Kidney glomerular epithelial cell (primary cell): ENCODE measurements at regions not wholly inside any gene's neighbourhood (a gene's known extent, or its start where the extent isn't known, plus 50 kb on each side); places are given as distances from the start of the nearest gene placed in this dataset.
"Not testable (repeated sequence)": the region's sequence is repeated elsewhere in the genome, so short reads cannot be mapped to it uniquely, and the experiment has no call there.

Experiments used
- DNase-seq: peaks from one replicate; lab custom pipeline; 2025; lab: John Stamatoyannopoulos, UW

- DNase-seq = no peak
Observed at GRCh38 chr2:208608122-208608835, 201.7 kb downstream of the PTH2R start.

GRCh38 chr2:208609166-208609804 lies 202.7 kb downstream of the PTH2R start:
- DNase-seq = peak; percentile 58

GRCh38 chr2:208615675-208616074 lies 209.1 kb downstream of the PTH2R start:
- DNase-seq = not testable (repeated sequence)

GRCh38 chr2:208618220-208618619 lies 211.6 kb downstream of the PTH2R start:
- no peak for DNase-seq

- DNase-seq = no peak
Observed at GRCh38 chr2:208619993-208620392, 213.4 kb downstream of the PTH2R start.

- no peak for DNase-seq
Observed at GRCh38 chr2:208620487-208620978, 213.9 kb downstream of the PTH2R start.

GRCh38 chr2:208627110-208627884 lies 220.7 kb downstream of the PTH2R start:
- DNase-seq = no peak

- DNase-seq = no peak
Observed at GRCh38 chr2:208627916-208628315, 221.3 kb downstream of the PTH2R start.

- no peak for DNase-seq
Observed at GRCh38 chr2:208638059-208638458, 231.5 kb downstream of the PTH2R start.

GRCh38 chr2:208642125-208642779 lies 235.7 kb downstream of the PTH2R start:
- DNase-seq = no peak

- no peak for DNase-seq
Observed at GRCh38 chr2:208643145-208643544, 236.6 kb downstream of the PTH2R start.

- no peak for DNase-seq
Observed at GRCh38 chr2:208645226-208645625, 238.6 kb downstream of the PTH2R start.

GRCh38 chr2:208648368-208648767 lies 241.8 kb downstream of the PTH2R start:
- peak; percentile 25 for DNase-seq

GRCh38 chr2:208653383-208653782 lies 246.8 kb downstream of the PTH2R start:
- DNase-seq = no peak

GRCh38 chr2:208654056-208654455 lies 247.5 kb downstream of the PTH2R start:
- no peak for DNase-seq

- DNase-seq = no peak
Observed at GRCh38 chr2:208657468-208657867, 250.9 kb downstream of the PTH2R start.

GRCh38 chr2:208669394-208669793 lies 262.8 kb downstream of the PTH2R start:
- no peak for DNase-seq

- no peak for DNase-seq
Observed at GRCh38 chr2:208671284-208671683, 264.7 kb downstream of the PTH2R start.

- no peak for DNase-seq
Observed at GRCh38 chr2:208671886-208672680, 265.5 kb downstream of the PTH2R start.

- no peak for DNase-seq
Observed at GRCh38 chr2:208673631-208674030, 267.0 kb downstream of the PTH2R start.

- DNase-seq = no peak
Observed at GRCh38 chr2:208674919-208675318, 268.3 kb downstream of the PTH2R start.
